K562 (cell line): ENCODE measurements at regions not wholly inside any gene's neighbourhood (a gene's known extent, or its start where the extent isn't known, plus 50 kb on each side); places are given as distances from the start of the nearest gene placed in this dataset.

Experiments used
- BCLAF1 ChIP-seq, 2 experiments: fragments of 450-650 bp in 1 of 2; IDR thresholded peaks; 2 replicates each; pipeline ENCODE4 v1.6.1; 2011 to 2017; ENCODE audit warnings: low read depth in 2 of 2, antibody characterized with exemption in 1 of 2, borderline replicate concordance in 1 of 2, low read length in 1 of 2, mild to moderate bottlenecking in 1 of 2, mixed read lengths in 1 of 2; ENCODE audit not compliant: control insufficient read depth in 1 of 2
- CBX2 ChIP-seq: fragments of 200-600 bp; sonication (generic); IDR thresholded peaks from one replicate; pipeline ENCODE4 v1.6.1; 2012; ENCODE audit warnings: mild to moderate bottlenecking, low read length, inconsistent platforms; ENCODE audit not compliant: insufficient read depth, poor library complexity, severe bottlenecking
- FOXA3 ChIP-seq, 2 experiments: fragments of 450-650 bp in 1 of 2; sonication (generic) in 1 of 2; formaldehyde crosslinking; IDR thresholded peaks in 1 of 2; conservative IDR thresholded peaks in 1 of 2; 2 replicates each; pipeline versions ENCODE4 v1.4.0 to v1.8.0; 2020 to 2022; ENCODE audit warnings: mild to moderate bottlenecking in 2 of 2, missing genetic modification reagents in 1 of 2
- FOXJ3 ChIP-seq: sonication (generic); formaldehyde crosslinking; IDR thresholded peaks from 2 replicates; pipeline ENCODE4 v1.4.0; 2020; ENCODE audit warnings: mild to moderate bottlenecking, missing genetic modification reagents
- MCM3 ChIP-seq: fragments of 450-650 bp; IDR thresholded peaks from 2 replicates; pipeline ENCODE4 v1.6.1; 2016
- SAFB2 ChIP-seq: fragments of 200-400 bp; formaldehyde crosslinking; IDR thresholded peaks from 2 replicates; pipeline ENCODE4 v1.6.1; 2018; ENCODE audit warnings: borderline replicate concordance, low read length, low read depth, moderate library complexity; ENCODE audit not compliant: severe bottlenecking
- TBL1XR1 ChIP-seq, 2 experiments: IDR thresholded peaks; 2 replicates each; pipeline ENCODE4 v1.6.1; 2012; ENCODE audit warnings: improper control_type of control experiment in 2 of 2, low read length in 2 of 2, mild to moderate bottlenecking in 1 of 2
- XRCC3 ChIP-seq: fragments of 450-650 bp; IDR thresholded peaks from 2 replicates; pipeline ENCODE4 v1.6.1; 2017; ENCODE audit warnings: mild to moderate bottlenecking, moderate library complexity
- ZEB2 ChIP-seq: fragments of 450-650 bp; IDR thresholded peaks from 2 replicates; pipeline ENCODE4 v1.6.1; 2016
- TF ChIP-seq, protein P1 (sequence below): fragments of 200-800 bp; sonication (Bioruptor generic); IDR thresholded peaks from 2 replicates; pipeline ENCODE4 v1.6.1; 2016; ENCODE audit warnings: missing genetic modification characterization, missing compliant biosample characterization
- TF ChIP-seq, protein P2 (sequence below): fragments of 450-650 bp; formaldehyde crosslinking; IDR thresholded peaks from 2 replicates; pipeline ENCODE4 v1.4.0; 2020; ENCODE audit warnings: mild to moderate bottlenecking, mixed read lengths
- TF ChIP-seq, protein P3 (sequence below): fragments of 450-650 bp; IDR thresholded peaks from 2 replicates; pipeline ENCODE4 v1.6.1; 2014; ENCODE audit warnings: low read depth, mild to moderate bottlenecking, moderate library complexity, borderline replicate concordance
- TF ChIP-seq, protein P4 (sequence below): IDR thresholded peaks from 3 replicates; pipeline ENCODE4 v1.6.1; 2011; ENCODE audit warnings: borderline replicate concordance, mild to moderate bottlenecking; ENCODE audit not compliant: insufficient read length, insufficient read depth

DNA sequence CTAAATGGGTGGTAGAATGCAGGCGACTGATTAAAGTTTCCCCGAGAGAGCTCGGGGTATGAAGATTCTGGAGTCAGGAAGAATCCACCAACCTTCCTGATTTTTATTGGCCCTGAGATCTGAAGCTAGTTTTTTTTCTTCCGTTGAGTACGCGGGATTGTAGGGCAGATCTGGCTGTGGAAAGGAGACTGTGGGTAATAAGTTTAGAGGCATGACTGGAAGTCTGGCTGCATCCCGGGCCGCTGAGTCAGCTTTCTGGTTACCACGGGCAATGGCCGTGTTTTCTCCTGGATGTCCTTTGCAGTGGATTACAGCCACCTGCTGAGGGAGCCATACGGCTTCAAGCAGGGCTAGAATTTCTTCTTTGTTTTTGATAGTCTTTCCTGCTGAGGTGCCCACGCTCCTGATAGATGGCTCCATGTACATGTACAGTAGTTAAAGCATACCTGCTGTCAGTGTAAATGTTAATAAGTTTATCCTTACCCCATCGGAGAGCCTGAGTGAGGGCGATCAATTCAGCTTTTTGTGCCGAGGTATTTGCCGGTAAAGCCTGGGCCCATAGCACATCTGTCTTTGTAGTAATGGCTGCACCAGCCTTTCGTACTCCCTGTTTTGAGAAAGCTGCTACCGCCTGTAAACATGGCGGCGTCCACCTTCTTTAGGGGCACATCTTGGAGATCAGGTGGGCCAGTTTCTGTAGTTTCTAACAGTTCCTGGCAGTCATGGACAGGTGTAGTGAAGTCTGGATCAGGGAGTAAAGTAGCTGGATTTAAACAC, 154.0 kb downstream of the TRIM27 start (continued):
- TF ChIP-seq, protein P1, sequence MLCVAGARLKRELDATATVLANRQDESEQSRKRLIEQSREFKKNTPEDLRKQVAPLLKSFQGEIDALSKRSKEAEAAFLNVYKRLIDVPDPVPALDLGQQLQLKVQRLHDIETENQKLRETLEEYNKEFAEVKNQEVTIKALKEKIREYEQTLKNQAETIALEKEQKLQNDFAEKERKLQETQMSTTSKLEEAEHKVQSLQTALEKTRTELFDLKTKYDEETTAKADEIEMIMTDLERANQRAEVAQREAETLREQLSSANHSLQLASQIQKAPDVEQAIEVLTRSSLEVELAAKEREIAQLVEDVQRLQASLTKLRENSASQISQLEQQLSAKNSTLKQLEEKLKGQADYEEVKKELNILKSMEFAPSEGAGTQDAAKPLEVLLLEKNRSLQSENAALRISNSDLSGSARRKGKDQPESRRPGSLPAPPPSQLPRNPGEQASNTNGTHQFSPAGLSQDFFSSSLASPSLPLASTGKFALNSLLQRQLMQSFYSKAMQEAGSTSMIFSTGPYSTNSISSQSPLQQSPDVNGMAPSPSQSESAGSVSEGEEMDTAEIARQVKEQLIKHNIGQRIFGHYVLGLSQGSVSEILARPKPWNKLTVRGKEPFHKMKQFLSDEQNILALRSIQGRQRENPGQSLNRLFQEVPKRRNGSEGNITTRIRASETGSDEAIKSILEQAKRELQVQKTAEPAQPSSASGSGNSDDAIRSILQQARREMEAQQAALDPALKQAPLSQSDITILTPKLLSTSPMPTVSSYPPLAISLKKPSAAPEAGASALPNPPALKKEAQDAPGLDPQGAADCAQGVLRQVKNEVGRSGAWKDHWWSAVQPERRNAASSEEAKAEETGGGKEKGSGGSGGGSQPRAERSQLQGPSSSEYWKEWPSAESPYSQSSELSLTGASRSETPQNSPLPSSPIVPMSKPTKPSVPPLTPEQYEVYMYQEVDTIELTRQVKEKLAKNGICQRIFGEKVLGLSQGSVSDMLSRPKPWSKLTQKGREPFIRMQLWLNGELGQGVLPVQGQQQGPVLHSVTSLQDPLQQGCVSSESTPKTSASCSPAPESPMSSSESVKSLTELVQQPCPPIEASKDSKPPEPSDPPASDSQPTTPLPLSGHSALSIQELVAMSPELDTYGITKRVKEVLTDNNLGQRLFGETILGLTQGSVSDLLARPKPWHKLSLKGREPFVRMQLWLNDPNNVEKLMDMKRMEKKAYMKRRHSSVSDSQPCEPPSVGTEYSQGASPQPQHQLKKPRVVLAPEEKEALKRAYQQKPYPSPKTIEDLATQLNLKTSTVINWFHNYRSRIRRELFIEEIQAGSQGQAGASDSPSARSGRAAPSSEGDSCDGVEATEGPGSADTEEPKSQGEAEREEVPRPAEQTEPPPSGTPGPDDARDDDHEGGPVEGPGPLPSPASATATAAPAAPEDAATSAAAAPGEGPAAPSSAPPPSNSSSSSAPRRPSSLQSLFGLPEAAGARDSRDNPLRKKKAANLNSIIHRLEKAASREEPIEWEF (CRISPR knock-in tag), result no peak
- TF ChIP-seq, protein P2, sequence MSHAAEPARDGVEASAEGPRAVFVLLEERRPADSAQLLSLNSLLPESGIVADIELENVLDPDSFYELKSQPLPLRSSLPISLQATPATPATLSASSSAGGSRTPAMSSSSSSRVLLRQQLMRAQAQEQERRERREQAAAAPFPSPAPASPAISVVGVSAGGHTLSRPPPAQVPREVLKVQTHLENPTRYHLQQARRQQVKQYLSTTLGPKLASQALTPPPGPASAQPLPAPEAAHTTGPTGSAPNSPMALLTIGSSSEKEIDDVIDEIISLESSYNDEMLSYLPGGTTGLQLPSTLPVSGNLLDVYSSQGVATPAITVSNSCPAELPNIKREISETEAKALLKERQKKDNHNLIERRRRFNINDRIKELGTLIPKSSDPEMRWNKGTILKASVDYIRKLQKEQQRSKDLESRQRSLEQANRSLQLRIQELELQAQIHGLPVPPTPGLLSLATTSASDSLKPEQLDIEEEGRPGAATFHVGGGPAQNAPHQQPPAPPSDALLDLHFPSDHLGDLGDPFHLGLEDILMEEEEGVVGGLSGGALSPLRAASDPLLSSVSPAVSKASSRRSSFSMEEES (CRISPR knock-in tag), result no peak
- TF ChIP-seq SAFB2 (no peak), BCLAF1 (IDR thresholded peaks at IDR 0.05; ENCODE audit: borderline replicate concordance in 1 of 2, control insufficient read depth in 1 of 2, low read depth in 2 of 2, low read length in 1 of 2) (no peak), FOXJ3 (CRISPR knock-in tag) (peak; percentile 93), ZEB2 (no peak), MCM3 (no peak), XRCC3 (no peak), CBX2 (no peak), TBL1XR1 (IDR thresholded peaks at IDR 0.05; ENCODE audit: low read length in 2 of 2) (no peak), FOXA3 (CRISPR knock-in tag; conservative IDR thresholded peaks at IDR 0.05 in 1 of 2, IDR thresholded peaks at IDR 0.05 in 1 of 2) (no peak)
- TF ChIP-seq, protein P3, sequence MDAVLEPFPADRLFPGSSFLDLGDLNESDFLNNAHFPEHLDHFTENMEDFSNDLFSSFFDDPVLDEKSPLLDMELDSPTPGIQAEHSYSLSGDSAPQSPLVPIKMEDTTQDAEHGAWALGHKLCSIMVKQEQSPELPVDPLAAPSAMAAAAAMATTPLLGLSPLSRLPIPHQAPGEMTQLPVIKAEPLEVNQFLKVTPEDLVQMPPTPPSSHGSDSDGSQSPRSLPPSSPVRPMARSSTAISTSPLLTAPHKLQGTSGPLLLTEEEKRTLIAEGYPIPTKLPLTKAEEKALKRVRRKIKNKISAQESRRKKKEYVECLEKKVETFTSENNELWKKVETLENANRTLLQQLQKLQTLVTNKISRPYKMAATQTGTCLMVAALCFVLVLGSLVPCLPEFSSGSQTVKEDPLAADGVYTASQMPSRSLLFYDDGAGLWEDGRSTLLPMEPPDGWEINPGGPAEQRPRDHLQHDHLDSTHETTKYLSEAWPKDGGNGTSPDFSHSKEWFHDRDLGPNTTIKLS, result 0 out of 2 replicates have a peak, but pooled peaks have one; percentile 22
- TF ChIP-seq, protein P4, sequence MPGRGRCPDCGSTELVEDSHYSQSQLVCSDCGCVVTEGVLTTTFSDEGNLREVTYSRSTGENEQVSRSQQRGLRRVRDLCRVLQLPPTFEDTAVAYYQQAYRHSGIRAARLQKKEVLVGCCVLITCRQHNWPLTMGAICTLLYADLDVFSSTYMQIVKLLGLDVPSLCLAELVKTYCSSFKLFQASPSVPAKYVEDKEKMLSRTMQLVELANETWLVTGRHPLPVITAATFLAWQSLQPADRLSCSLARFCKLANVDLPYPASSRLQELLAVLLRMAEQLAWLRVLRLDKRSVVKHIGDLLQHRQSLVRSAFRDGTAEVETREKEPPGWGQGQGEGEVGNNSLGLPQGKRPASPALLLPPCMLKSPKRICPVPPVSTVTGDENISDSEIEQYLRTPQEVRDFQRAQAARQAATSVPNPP, result no peak
